Esophagus muscularis mucosa (tissue), 4 donors: ENCODE measurements at regions not wholly inside any gene's neighbourhood (a gene's known extent, or its start where the extent isn't known, plus 50 kb on each side); places are given as distances from the start of the nearest gene placed in this dataset.

ENCODE experiments used
- EP300 ChIP-seq: sonication (generic); formaldehyde crosslinking; IDR thresholded peaks from one replicate; pipeline ENCODE4 v1.6.1; 2017; ENCODE audit warnings: antibody characterized with exemption
- POLR2A ChIP-seq: fragments of 450-650 bp; IDR thresholded peaks from one replicate; pipeline ENCODE4 v1.6.1; 2017; ENCODE audit warnings: antibody characterized with exemption, moderate library complexity, mild to moderate bottlenecking, low read depth
- POLR2AphosphoS5 ChIP-seq, 2 donors: sonication (generic); formaldehyde crosslinking; IDR thresholded peaks; one replicate each; pipeline ENCODE4 v1.6.1; 2017; ENCODE audit warnings: antibody characterized with exemption in 2 of 2
- TF ChIP-seq, protein P1 (sequence below), 3 experiments: fragments of 200-600 bp in 2 of 3; fragments of 450-650 bp in 1 of 3; sonication (generic) in 2 of 3; IDR thresholded peaks; one replicate each; pipeline ENCODE4 v1.5.1; 2017 to 2019; ENCODE audit warnings: antibody characterized with exemption in 3 of 3, mild to moderate bottlenecking in 2 of 3, moderate library complexity in 1 of 3

DNA sequence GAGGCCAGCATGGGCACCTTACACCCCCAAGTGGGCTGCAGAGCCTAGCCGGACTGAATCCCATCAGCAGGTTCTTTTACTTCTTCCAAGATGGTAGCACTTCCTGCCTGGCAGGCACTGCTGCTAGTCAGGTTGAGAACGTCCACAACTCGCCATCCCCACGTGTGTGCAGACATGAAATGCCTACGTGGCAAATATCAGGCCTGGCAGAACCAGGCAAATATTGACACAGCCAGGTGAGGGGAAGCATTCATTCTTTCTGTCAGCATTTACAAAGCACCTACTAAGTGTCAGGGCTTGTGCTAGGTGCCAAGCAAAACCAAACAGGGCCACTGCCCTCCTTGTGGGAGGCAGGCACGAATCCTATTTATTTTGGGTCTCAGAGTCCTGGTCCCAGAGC lies 52.3 kb upstream of the SIM2 start:
- TF ChIP-seq, protein P1, sequence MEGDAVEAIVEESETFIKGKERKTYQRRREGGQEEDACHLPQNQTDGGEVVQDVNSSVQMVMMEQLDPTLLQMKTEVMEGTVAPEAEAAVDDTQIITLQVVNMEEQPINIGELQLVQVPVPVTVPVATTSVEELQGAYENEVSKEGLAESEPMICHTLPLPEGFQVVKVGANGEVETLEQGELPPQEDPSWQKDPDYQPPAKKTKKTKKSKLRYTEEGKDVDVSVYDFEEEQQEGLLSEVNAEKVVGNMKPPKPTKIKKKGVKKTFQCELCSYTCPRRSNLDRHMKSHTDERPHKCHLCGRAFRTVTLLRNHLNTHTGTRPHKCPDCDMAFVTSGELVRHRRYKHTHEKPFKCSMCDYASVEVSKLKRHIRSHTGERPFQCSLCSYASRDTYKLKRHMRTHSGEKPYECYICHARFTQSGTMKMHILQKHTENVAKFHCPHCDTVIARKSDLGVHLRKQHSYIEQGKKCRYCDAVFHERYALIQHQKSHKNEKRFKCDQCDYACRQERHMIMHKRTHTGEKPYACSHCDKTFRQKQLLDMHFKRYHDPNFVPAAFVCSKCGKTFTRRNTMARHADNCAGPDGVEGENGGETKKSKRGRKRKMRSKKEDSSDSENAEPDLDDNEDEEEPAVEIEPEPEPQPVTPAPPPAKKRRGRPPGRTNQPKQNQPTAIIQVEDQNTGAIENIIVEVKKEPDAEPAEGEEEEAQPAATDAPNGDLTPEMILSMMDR (IDR thresholded peaks at IDR 0.05), result no peak
- TF ChIP-seq POLR2A, result no peak
- TF ChIP-seq EP300, result no peak
- TF ChIP-seq POLR2AphosphoS5 (IDR thresholded peaks at IDR 0.05), result no peak
